ENCODE measurements at regions not wholly inside any gene's neighbourhood (a gene's known extent, or its start where the extent isn't known, plus 50 kb on each side); places are given as distances from the start of the nearest gene placed in this dataset.

GRCh38 chr3:188031121-188031520 lies 122.8 kb upstream of the LPP start:
- no peak for TF ChIP-seq POLR2A (IDR thresholded peaks at IDR 0.05; ENCODE audit: low read depth, low read length)
- no peak for TF ChIP-seq CTCF (IDR thresholded peaks at IDR 0.05; ENCODE audit: extremely low read depth in 1 of 2, insufficient read depth in 1 of 2, low read depth in 1 of 2, low read length in 2 of 2)
- no peak for TF ChIP-seq EZH2 (IDR thresholded peaks at IDR 0.05; ENCODE audit: borderline replicate concordance, low read depth, low read length, severe bottlenecking)
- no peak for TF ChIP-seq MAX (IDR thresholded peaks at IDR 0.05; ENCODE audit: insufficient read depth, insufficient read length)
- no peak for TF ChIP-seq POLR2AphosphoS5 (IDR thresholded peaks at IDR 0.05; ENCODE audit: insufficient read depth, low read depth, low read length)
- no peak for TF ChIP-seq FOS (IDR thresholded peaks at IDR 0.05; ENCODE audit: borderline replicate concordance, insufficient read depth, low read length)
- no peak for TF ChIP-seq MYC (IDR thresholded peaks at IDR 0.05; ENCODE audit: low read depth, low read length)
- TF ChIP-seq JUN (IDR thresholded peaks at IDR 0.05; ENCODE audit: borderline replicate concordance, insufficient read depth, insufficient read length, low read depth) = no peak
- no peak for TF ChIP-seq GATA2 (IDR thresholded peaks at IDR 0.05; ENCODE audit: insufficient read depth, insufficient read length, low read depth, low read length)
